ENCODE measurements at regions not wholly inside any gene's neighbourhood (a gene's known extent, or its start where the extent isn't known, plus 50 kb on each side); places are given as distances from the start of the nearest gene placed in this dataset.

DNA sequence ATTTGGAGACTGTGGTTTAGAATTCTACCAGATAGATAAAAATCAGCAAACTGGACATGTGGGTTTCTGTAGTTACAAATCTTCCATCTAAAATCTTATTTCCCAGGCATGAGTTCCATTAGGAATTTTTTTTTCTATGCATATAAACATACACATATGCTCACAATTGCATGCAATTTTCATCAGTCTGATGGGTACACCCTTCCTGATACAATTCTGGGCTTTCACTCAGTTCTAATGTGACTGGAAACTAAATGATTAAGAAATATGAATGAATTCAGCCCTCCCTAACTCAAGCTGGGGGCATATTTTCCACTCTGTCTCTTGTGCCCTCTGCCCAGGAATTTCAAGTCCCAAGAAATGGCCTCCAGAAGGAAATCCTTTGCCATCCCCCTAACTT lies 187.1 kb downstream of the SNX19 start:
- Histone ChIP-seq H2BK120ac (ENCODE audit: low read depth, low read length, poor library complexity, severe bottlenecking) (no peak overlapping the region), H3K4me2 (ENCODE audit: insufficient read depth, insufficient read length, low read length) (no peak overlapping the region), H3K23me2 (ENCODE audit: insufficient read length, low read depth, low read length, poor library complexity, severe bottlenecking) (no peaks in the 10 kb centered on the region), H3K27ac (ENCODE audit: insufficient read length, low read depth, low read length) (no peak overlapping the region), H3K4me1 (ENCODE audit: insufficient read depth, low read length) (peaks cover 2% of the 10 kb centered on the region; the same call in 1 of the 2 replicates), H3K14ac (ENCODE audit: insufficient read depth, low read length) (no peak overlapping the region), H3K79me2 (ENCODE audit: insufficient read depth, low read length) (no peaks in the 10 kb centered on the region), H3K18ac (ENCODE audit: insufficient read length, low read depth, low read length) (no peak overlapping the region), H2BK15ac (ENCODE audit: low read depth, low read length) (no peak overlapping the region), H2AFZ (ENCODE audit: low read length) (no peak overlapping the region), H4K5ac (ENCODE audit: insufficient read length, low read depth, low read length) (no peak overlapping the region), H3K4ac (ENCODE audit: low read depth, low read length) (no peak overlapping the region), H2BK20ac (ENCODE audit: low read depth, low read length, poor library complexity, severe bottlenecking) (no peak overlapping the region), H3K27me3 (ENCODE audit: insufficient read depth, low read length) (no peaks in the 10 kb centered on the region), H3K9me3 (ENCODE audit: control insufficient read depth, low read depth, low read length) (no peaks in the 10 kb centered on the region), H3T11ph (ENCODE audit: low read length) (no peak overlapping the region), H2AK5ac (ENCODE audit: insufficient read length, low read length) (no peak overlapping the region), H3K56ac (ENCODE audit: insufficient read length, low read depth, low read length) (no peak overlapping the region), H4K91ac (ENCODE audit: insufficient read length, low read depth, low read length) (no peak overlapping the region), H3K79me1 (ENCODE audit: insufficient read depth, low read depth, low read length, poor library complexity, severe bottlenecking) (no peaks in the 10 kb centered on the region), H4K8ac (replicated peaks; ENCODE audit: insufficient read length, low read depth, low read length) (no peak overlapping the region), H2BK5ac (ENCODE audit: insufficient read length, low read length) (no peak overlapping the region), H2BK12ac (ENCODE audit: insufficient read length, low read depth, low read length) (no peak overlapping the region), H3K9ac (ENCODE audit: extremely low read depth, insufficient read length, low read length) (no peak overlapping the region), H3K23ac (ENCODE audit: insufficient read length, low read depth, low read length) (no peak overlapping the region), H4K20me1 (ENCODE audit: control insufficient read depth, insufficient read depth, insufficient read length) (no peaks in the 10 kb centered on the region)
- Mint-ChIP-seq H3K27me3 (ENCODE audit: low read depth) (peaks cover 4% of the 10 kb centered on the region), H3K4me3 (no peak overlapping the region), H3K9me3 (peaks cover 16 to 17% of the 10 kb centered on the region in 2 experiments), H3K4me1 (peaks cover 0 to 14% of the 10 kb centered on the region in 2 experiments), H3K36me3 (ENCODE audit: insufficient read depth in 1 of 3, low read depth in 3 of 3) (peaks cover 5 to 22% (median 11%) of the 10 kb centered on the region in 3 experiments; a peak in 6 of 7 replicates), H3K27ac (no peak overlapping the region)
- no peak for DNase-seq
- TF ChIP-seq, protein P1, sequence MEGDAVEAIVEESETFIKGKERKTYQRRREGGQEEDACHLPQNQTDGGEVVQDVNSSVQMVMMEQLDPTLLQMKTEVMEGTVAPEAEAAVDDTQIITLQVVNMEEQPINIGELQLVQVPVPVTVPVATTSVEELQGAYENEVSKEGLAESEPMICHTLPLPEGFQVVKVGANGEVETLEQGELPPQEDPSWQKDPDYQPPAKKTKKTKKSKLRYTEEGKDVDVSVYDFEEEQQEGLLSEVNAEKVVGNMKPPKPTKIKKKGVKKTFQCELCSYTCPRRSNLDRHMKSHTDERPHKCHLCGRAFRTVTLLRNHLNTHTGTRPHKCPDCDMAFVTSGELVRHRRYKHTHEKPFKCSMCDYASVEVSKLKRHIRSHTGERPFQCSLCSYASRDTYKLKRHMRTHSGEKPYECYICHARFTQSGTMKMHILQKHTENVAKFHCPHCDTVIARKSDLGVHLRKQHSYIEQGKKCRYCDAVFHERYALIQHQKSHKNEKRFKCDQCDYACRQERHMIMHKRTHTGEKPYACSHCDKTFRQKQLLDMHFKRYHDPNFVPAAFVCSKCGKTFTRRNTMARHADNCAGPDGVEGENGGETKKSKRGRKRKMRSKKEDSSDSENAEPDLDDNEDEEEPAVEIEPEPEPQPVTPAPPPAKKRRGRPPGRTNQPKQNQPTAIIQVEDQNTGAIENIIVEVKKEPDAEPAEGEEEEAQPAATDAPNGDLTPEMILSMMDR (conservative IDR thresholded peaks at IDR 0.05), result no peak

Measured in H9 (cell line).